ENCODE measurements at regions not wholly inside any gene's neighbourhood (a gene's known extent, or its start where the extent isn't known, plus 50 kb on each side); places are given as distances from the start of the nearest gene placed in this dataset.
A peak's percentile ranks its signal among the peaks of the same experiment; 100 is the strongest.
"Not testable (repeated sequence)": the region's sequence is repeated elsewhere in the genome, so short reads cannot be mapped to it uniquely, and the experiment has no call there.

- DNase-seq (peak in 3 of 5 donors; percentile 12 to 36 (median 34)), FAIRE-seq (no peak)
- TF ChIP-seq CTCF (IDR thresholded peaks at IDR 0.05; ENCODE audit: borderline replicate concordance, extremely low read depth, insufficient read depth): no peak
- no peaks in the 10 kb centered on the region for H3K4me1 ChIP-seq (ENCODE audit: control insufficient read depth in 2 of 3, insufficient read depth in 2 of 3, low read depth in 1 of 3, low read length in 3 of 3)
- H3K36me3 ChIP-seq (ENCODE audit: control insufficient read depth in 2 of 3, insufficient read depth in 3 of 3, low read length in 3 of 3): no peaks in the 10 kb centered on the region
- no peaks in the 10 kb centered on the region for H3K9me3 ChIP-seq (ENCODE audit: control insufficient read depth in 2 of 3, insufficient read depth in 1 of 3, low read length in 3 of 3)
- no peak overlapping the region for H3K4me3 ChIP-seq (ENCODE audit: low read length in 3 of 3)
- no peak overlapping the region for H3K27ac ChIP-seq (ENCODE audit: low read depth in 2 of 2, low read length in 2 of 2)
- no peak overlapping the region for H3K9ac ChIP-seq (ENCODE audit: low read length in 3 of 3)
- intact Hi-C loops (cut with DNase I): no loop called here
- no peaks in the 10 kb centered on the region for H3K27me3 ChIP-seq (ENCODE audit: control insufficient read depth, insufficient read depth, low read length)
Observed at GRCh38 chr1:82141390-82141789, 340.7 kb downstream of the ADGRL2 start.

- intact Hi-C loops (cut with DNase I): no loop called here
- DNase-seq (no peak), FAIRE-seq (no peak)
- Histone ChIP-seq H3K27me3 (ENCODE audit: control insufficient read depth, insufficient read depth, low read length) (no peaks in the 10 kb centered on the region), H3K9ac (ENCODE audit: low read length in 3 of 3) (no peak overlapping the region), H3K4me1 (ENCODE audit: control insufficient read depth in 2 of 3, insufficient read depth in 2 of 3, low read depth in 1 of 3, low read length in 3 of 3) (no peaks in the 10 kb centered on the region), H3K4me3 (ENCODE audit: low read length in 3 of 3) (no peak overlapping the region), H3K9me3 (ENCODE audit: control insufficient read depth in 2 of 3, insufficient read depth in 1 of 3, low read length in 3 of 3) (no peaks in the 10 kb centered on the region), H3K27ac (ENCODE audit: low read depth in 2 of 2, low read length in 2 of 2) (no peak overlapping the region), H3K36me3 (ENCODE audit: control insufficient read depth in 2 of 3, insufficient read depth in 3 of 3, low read length in 3 of 3) (no peaks in the 10 kb centered on the region)
- TF ChIP-seq CTCF (IDR thresholded peaks at IDR 0.05; ENCODE audit: borderline replicate concordance, extremely low read depth, insufficient read depth): no peak
Observed at GRCh38 chr1:82139751-82140468, 339.2 kb downstream of the ADGRL2 start.

GRCh38 chr1:82136351-82136750, 335.6 kb downstream of the ADGRL2 start:
- H3K27ac ChIP-seq (ENCODE audit: low read depth in 2 of 2, low read length in 2 of 2); intact Hi-C loops (cut with DNase I); H3K36me3 ChIP-seq (ENCODE audit: control insufficient read depth in 2 of 3, insufficient read depth in 3 of 3, low read length in 3 of 3); H3K9ac ChIP-seq (ENCODE audit: low read length in 3 of 3); H3K9me3 ChIP-seq (ENCODE audit: control insufficient read depth in 2 of 3, insufficient read depth in 1 of 3, low read length in 3 of 3); H3K4me1 ChIP-seq (ENCODE audit: control insufficient read depth in 2 of 3, insufficient read depth in 2 of 3, low read depth in 1 of 3, low read length in 3 of 3); H3K4me3 ChIP-seq (ENCODE audit: low read length in 3 of 3); DNase-seq; FAIRE-seq; H3K27me3 ChIP-seq (ENCODE audit: control insufficient read depth, insufficient read depth, low read length): not testable (repeated sequence)

GRCh38 chr1:82125866-82126265, 325.1 kb downstream of the ADGRL2 start:
- no peak for TF ChIP-seq CTCF (IDR thresholded peaks at IDR 0.05; ENCODE audit: borderline replicate concordance, extremely low read depth, insufficient read depth)
- H3K36me3 ChIP-seq (ENCODE audit: control insufficient read depth in 2 of 3, insufficient read depth in 3 of 3, low read length in 3 of 3): no peaks in the 10 kb centered on the region
- no peaks in the 10 kb centered on the region for H3K4me1 ChIP-seq (ENCODE audit: control insufficient read depth in 2 of 3, insufficient read depth in 2 of 3, low read depth in 1 of 3, low read length in 3 of 3)
- H3K27me3 ChIP-seq (ENCODE audit: control insufficient read depth, insufficient read depth, low read length): no peaks in the 10 kb centered on the region
- no peak for FAIRE-seq
- no peaks in the 10 kb centered on the region for H3K9me3 ChIP-seq (ENCODE audit: control insufficient read depth in 2 of 3, insufficient read depth in 1 of 3, low read length in 3 of 3)
- no peak overlapping the region for H3K4me3 ChIP-seq (ENCODE audit: low read length in 3 of 3)
- intact Hi-C loops (cut with DNase I): no loop called here
- H3K9ac ChIP-seq (ENCODE audit: low read length in 3 of 3): no peak overlapping the region
- no peak for DNase-seq
- H3K27ac ChIP-seq (ENCODE audit: low read depth in 2 of 2, low read length in 2 of 2): no peak overlapping the region
